ENCODE measurements at regions not wholly inside any gene's neighbourhood (a gene's known extent, or its start where the extent isn't known, plus 50 kb on each side); places are given as distances from the start of the nearest gene placed in this dataset.

DNA sequence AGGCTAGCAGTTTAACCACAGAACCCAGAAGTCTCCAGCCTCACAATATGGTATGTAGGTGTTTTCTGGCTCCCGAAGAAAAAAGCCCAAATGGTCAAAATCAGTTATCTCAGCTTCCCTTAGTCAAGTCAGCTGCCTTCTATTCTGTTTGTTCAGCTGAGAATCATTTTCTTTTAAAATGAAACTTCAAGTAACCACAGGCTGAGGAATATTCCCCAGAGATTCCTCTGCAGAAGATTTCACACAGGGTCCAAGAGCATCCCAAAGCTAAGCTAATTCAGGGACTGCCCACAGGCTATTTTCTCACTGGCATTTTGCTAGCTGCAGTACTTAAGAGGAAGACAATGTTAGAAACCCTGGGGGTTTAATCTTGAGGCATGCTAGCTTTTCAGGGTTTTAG lies 977.0 kb upstream of the CHORDC1 start:
- DNase-seq: no peak

DNA sequence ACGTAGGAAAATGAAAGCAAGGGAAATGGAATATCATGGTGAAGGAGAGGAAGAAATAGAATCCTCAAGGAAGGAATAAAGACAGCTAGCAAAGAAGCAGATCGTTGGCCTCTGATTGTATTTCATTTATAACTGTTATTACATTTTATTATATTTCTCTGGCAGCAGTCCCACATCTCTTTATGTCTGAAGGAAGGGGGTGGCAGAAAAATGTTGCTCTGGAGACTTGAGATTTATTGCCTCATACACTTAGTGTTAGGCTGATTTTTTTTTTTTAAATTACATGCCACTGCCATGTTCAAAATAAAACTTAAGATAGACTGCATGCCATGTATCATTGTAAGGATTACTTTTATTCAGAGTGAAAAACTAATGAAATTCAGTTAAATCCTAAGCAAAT lies 971.7 kb upstream of the CHORDC1 start:
- DNase-seq: no peak

GRCh38 chr11:91188484-91188883 lies 965.6 kb upstream of the CHORDC1 start:
- DNase-seq: no peak

DNA sequence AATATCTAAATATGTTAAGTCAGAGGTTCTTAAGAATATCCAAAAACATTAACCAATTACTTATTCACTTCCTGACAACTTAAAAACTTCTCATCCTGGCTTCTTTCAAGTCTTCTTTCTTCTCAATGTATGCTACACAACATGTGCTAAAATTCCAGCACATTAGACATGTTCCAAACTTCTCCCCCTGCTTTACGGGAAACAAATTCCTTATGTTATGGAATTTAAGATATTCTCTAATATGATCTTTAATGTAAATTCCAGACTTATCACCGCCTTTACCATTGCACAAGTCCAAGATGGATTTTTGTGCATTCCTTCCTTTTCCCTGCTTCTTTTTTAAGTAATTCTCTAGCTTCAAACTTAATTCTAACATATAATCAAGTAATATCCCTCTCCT lies 964.5 kb upstream of the CHORDC1 start:
- DNase-seq: no peak

- DNase-seq: no peak
Observed at GRCh38 chr11:91178366-91178765, 955.5 kb upstream of the CHORDC1 start.

GRCh38 chr11:91174734-91175133 lies 951.9 kb upstream of the CHORDC1 start:
- DNase-seq: no peak

- DNase-seq: no peak
Observed at GRCh38 chr11:91174193-91174592, 951.3 kb upstream of the CHORDC1 start.

- DNase-seq: no peak
Observed at GRCh38 chr11:91173701-91174100, 950.9 kb upstream of the CHORDC1 start.

GRCh38 chr11:91170711-91171110 lies 947.9 kb upstream of the CHORDC1 start:
- DNase-seq: no peak

GRCh38 chr11:91164452-91164822 lies 941.6 kb upstream of the CHORDC1 start:
- DNase-seq: no peak

- DNase-seq: no peak
Observed at GRCh38 chr11:91163619-91164451, 941.0 kb upstream of the CHORDC1 start.

- no peak for DNase-seq
Observed at GRCh38 chr11:91160661-91161060, 937.8 kb upstream of the CHORDC1 start.

DNA sequence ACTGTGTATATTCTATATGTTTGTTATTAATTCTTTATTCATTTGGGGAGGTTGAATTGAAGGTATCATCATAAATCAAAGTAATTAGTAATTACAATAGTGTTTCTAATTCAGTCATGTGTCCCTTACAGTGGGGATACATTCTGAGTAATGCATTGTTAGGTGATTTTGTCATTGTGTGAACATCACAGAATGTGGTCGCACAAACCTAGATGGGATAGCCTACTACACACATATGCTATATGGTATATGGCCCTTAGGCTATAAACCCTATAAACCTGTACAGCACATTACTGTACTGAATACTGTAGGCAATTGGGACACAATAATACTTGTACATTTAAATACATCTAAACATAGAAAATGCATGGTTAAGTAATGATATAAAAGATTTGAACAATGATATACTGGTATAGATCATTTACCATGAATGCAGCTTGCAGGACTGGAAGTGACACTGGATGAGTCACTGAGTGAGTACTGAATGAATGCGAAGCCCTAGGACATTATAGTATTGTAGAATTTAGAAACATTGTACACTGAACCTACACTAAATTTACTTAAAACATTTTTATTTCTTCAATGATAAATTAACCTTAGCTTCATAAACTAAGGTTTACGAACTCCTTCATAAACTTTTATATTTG lies 936.2 kb upstream of the CHORDC1 start:
- no peak for DNase-seq

GRCh38 chr11:91158297-91158696 lies 935.4 kb upstream of the CHORDC1 start:
- DNase-seq: no peak

GRCh38 chr11:91156041-91156440 lies 933.2 kb upstream of the CHORDC1 start:
- no peak for DNase-seq

DNA sequence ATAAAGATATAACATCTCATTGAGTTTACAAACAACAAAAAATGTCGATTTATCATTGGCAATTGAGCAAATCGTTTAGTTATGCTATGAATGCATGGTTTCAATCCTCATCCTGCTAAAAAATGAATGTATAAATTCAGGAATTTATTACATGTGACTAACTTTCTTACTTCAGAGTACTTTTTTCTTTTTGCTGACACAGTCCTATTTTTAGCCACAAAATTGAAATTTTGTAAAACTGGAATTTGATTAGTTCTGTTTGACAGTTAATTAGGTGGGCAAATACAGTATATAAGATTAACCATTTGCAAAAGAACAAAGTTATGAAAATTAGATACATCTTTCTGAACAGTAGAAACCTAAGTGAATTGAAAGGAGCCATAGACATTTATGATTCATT lies 925.0 kb upstream of the CHORDC1 start:
- DNase-seq: no peak

GRCh38 chr11:91141655-91142054 lies 918.8 kb upstream of the CHORDC1 start:
- no peak for DNase-seq

DNA sequence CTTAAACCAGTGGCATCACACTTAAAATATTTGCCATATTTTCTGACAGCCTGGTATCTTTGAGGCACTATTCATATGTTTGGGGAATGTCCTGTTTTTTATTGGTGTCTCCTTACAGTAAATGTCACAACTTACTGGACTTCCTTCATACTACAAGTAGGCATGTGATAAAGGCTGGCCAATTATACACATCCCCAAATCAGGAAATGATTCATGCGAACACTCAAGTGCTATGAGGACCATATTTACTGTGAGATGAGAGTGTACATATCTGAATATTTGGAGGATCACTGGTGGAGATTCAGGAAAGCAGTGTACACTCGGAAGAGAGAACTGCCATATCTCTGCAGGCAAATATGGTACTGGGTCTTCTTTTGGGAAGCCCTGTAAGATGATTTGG lies 913.8 kb upstream of the CHORDC1 start:
- no peak for DNase-seq

GRCh38 chr11:91133361-91133760 lies 910.5 kb upstream of the CHORDC1 start:
- no peak for DNase-seq

DNA sequence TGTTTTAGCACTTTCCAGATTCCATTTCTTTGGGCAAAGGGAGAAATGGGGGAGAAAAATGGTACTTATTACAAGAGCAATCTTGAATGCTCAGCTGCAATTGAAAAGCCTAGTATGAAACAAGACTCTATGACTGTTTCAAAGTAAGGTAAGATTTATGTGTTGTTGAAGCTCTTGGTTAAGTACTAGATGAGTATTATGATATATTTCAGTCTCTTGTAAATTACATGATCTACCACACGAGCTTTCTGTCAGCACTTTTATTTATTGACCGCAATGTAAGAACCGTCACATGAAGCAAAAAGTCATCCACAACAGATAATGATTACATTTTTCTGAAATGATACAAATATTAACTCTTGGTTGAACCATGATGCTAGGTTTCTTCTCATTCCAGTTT lies 906.7 kb upstream of the CHORDC1 start:
- no peak for DNase-seq

DNA sequence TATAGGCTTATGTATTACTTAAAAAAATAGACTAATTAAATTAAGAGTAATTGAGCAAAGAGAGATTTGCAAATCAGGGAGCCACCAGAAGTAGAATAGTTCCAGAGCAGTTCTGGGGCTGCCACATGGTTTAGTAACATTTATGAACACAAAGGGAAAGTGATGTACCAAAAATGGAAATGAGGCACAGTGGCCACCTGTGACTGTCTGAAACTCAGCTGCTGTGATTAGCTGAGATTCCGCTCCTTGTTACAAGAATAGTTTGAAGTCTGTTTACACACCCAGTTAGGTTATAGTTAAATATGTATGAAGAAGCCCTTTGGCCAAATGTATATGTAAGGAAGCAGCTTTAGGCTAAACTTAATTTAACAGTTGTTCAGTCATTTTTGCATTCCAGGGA lies 901.5 kb upstream of the CHORDC1 start:
- no peak for DNase-seq

DNA sequence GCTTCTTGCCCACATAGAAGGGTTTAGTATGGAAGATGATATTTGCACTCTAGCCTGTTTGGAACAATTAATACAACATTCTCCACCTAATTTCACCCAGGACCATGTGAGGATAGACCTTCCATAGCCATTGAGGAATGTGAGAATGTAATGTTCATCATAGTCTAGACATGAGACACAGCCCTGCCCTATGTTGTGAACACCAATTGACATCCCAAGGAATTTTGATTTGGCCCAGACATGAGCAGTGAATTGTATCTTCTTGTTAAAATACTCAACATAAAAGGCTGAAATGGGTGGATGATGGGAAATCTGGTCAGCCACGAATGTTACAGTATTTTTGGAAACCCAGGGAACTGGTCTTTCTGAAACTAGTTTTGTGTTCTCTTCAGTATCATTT lies 892.3 kb upstream of the CHORDC1 start:
- no peak for DNase-seq

GRCh38 chr11:91104237-91104636 lies 881.4 kb upstream of the CHORDC1 start:
- DNase-seq: no peak

DNA sequence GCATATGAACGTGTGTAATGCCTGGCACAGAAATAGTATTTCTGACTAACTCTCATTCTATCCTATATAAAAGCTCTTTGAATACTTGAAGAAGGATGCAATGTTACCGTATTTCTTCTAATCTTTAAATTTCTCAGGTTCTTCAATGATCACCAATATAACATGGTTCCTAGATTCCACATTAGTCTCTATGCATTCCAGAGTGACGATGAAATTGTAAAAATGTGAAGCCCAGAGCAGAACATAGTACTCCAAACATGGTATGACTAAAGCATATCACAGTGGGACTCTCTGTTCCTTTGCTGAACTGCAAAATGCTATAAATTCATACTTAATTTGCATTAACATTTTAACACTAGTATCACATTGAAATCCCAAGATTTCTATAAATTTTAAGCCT lies 877.6 kb upstream of the CHORDC1 start:
- DNase-seq: no peak

GRCh38 chr11:91097083-91097482 lies 874.2 kb upstream of the CHORDC1 start:
- no peak for DNase-seq
